COR-L47 (cell line): ENCODE measurements at regions not wholly inside any gene's neighbourhood (a gene's known extent, or its start where the extent isn't known, plus 50 kb on each side); places are given as distances from the start of the nearest gene placed in this dataset.

ENCODE experiments used
- DNase-seq: peaks from one replicate; lab custom pipeline; 2025; lab: John Stamatoyannopoulos, UW

GRCh38 chr3:69535613-69536012, 149.7 kb upstream of the FRMD4B start:
- no peak for DNase-seq

GRCh38 chr3:69532547-69533224, 146.8 kb upstream of the FRMD4B start:
- DNase-seq, result no peak

- DNase-seq, result no peak
These were observed 146.0 kb upstream of the FRMD4B start for GRCh38 chr3:69531576-69532546.

GRCh38 chr3:69530554-69530953, 144.7 kb upstream of the FRMD4B start:
- DNase-seq, result no peak

- no peak for DNase-seq
These were observed 141.6 kb upstream of the FRMD4B start for GRCh38 chr3:69527498-69527897.

GRCh38 chr3:69524816-69525215, 138.9 kb upstream of the FRMD4B start:
- DNase-seq, result no peak

GRCh38 chr3:69521286-69521685, 135.4 kb upstream of the FRMD4B start:
- DNase-seq, result no peak

- DNase-seq, result no peak
These were observed 125.5 kb upstream of the FRMD4B start for GRCh38 chr3:69511361-69511760.

GRCh38 chr3:69510481-69511030, 124.7 kb upstream of the FRMD4B start:
- no peak for DNase-seq

- DNase-seq, result no peak
These were observed 123.4 kb upstream of the FRMD4B start for GRCh38 chr3:69509288-69509687.

GRCh38 chr3:69505770-69506407, 120.0 kb upstream of the FRMD4B start:
- DNase-seq, result peak; percentile 28

GRCh38 chr3:69504232-69504631, 118.3 kb upstream of the FRMD4B start:
- DNase-seq, result no peak

- DNase-seq, result no peak
These were observed 114.7 kb upstream of the FRMD4B start for GRCh38 chr3:69500604-69501003.

- DNase-seq, result no peak
These were observed 114.1 kb upstream of the FRMD4B start for GRCh38 chr3:69499899-69500421.

- DNase-seq, result no peak
These were observed 113.5 kb upstream of the FRMD4B start for GRCh38 chr3:69499422-69499821.

GRCh38 chr3:69496856-69497255, 111.0 kb upstream of the FRMD4B start:
- DNase-seq, result no peak

GRCh38 chr3:69494185-69494584, 108.3 kb upstream of the FRMD4B start:
- no peak for DNase-seq

GRCh38 chr3:69493157-69493556, 107.3 kb upstream of the FRMD4B start:
- DNase-seq, result no peak

GRCh38 chr3:69491975-69492374, 106.1 kb upstream of the FRMD4B start:
- no peak for DNase-seq

GRCh38 chr3:69490971-69491370, 105.1 kb upstream of the FRMD4B start:
- DNase-seq, result no peak

GRCh38 chr3:69490235-69490634, 104.3 kb upstream of the FRMD4B start:
- no peak for DNase-seq

- DNase-seq, result no peak
These were observed 102.1 kb upstream of the FRMD4B start for GRCh38 chr3:69488026-69488425.
